GM19324 (cell line): ENCODE measurements at regions not wholly inside any gene's neighbourhood (a gene's known extent, or its start where the extent isn't known, plus 50 kb on each side); places are given as distances from the start of the nearest gene placed in this dataset.

Source experiments
- ATAC-seq: cut with Tn5 transposase; IDR thresholded peaks from one replicate; pipeline ENCODE4 v1.9.1; 2021; ENCODE audit warnings: mild to moderate bottlenecking, moderate library complexity; ENCODE audit not compliant: unreplicated experiment, low FRiP score

DNA sequence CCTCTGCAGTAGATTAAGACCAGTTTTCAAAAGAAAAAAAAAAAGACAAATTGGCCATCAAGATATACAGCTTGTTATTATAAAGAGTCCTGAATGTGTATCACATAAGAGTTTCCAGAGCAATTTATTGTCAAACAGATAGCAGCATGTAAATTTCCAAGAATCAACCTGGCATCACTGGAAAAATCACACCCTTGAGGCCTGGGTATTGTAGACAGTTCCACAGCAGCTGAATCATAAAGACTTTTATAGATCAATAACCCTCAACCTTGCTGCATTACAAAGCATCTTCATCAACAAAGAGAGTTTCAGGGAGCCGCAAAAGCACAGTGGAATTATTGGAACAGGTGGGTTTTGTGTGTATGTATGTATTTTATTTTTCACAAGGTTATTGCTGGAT lies 94.6 kb upstream of the LRIG3 start:
- ATAC-seq: no peak

GRCh38 chr12:59010941-59011340 lies 90.6 kb upstream of the LRIG3 start:
- no peak for ATAC-seq

- ATAC-seq: no peak
Measured at GRCh38 chr12:59010118-59010517, 89.8 kb upstream of the LRIG3 start.

DNA sequence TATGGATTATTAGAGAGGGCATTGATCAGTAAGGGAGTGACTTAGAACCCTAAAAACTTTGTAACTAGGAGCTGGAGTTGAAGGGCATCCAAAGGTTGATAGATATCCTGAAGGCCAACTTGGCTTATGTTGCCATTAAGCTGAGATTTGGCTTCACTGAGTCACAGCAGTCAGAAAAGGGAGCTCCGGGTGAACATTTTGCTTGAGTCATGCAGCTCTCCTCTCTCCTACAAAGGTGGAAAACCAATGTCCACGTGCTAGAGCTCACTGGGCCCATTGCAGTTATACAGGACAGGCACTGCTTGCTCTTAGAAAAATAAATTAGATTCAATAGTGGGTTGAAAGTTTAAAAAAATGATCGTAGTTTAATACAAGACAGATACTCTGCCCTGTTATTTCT lies 87.3 kb upstream of the LRIG3 start:
- ATAC-seq: no peak

DNA sequence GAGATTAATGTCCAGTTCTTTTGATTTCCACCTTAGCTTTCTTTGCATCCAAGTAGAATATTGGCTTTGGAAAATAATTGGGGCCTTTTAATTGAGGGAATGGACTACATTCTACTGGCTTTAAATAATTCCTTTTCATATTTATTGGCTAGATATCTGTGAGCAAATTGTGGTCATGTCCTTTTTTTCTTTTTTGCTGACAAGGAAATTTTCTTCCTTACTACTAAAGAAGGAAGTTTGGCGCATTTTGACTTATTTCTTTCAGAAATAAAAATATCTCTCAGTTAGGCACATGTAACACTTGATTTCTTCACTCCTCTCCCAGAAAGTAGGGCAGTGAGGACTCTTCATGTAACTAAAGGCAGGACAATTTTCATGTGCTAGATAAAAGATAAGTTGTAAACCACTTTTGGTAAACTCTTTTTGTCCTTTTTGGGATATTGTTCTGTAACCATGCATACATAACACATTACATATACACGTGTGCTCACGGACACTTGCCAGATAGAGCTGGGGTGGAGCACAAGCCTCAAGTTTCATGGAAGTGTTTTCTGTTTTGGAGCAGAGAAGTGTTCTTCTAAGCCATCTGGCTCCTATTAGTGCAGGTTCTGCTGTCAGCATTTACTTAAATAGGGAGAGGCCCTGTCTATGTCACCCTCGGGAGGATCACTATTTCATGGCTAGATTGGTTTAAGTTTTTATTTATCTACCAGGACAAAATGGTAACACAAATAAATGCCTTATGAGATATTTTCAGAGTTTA lies 85.1 kb upstream of the LRIG3 start:
- no peak for ATAC-seq

- ATAC-seq: no peak
Measured at GRCh38 chr12:59004456-59004855, 84.2 kb upstream of the LRIG3 start.

- no peak for ATAC-seq
Measured at GRCh38 chr12:58995666-58996363, 75.5 kb upstream of the LRIG3 start.

DNA sequence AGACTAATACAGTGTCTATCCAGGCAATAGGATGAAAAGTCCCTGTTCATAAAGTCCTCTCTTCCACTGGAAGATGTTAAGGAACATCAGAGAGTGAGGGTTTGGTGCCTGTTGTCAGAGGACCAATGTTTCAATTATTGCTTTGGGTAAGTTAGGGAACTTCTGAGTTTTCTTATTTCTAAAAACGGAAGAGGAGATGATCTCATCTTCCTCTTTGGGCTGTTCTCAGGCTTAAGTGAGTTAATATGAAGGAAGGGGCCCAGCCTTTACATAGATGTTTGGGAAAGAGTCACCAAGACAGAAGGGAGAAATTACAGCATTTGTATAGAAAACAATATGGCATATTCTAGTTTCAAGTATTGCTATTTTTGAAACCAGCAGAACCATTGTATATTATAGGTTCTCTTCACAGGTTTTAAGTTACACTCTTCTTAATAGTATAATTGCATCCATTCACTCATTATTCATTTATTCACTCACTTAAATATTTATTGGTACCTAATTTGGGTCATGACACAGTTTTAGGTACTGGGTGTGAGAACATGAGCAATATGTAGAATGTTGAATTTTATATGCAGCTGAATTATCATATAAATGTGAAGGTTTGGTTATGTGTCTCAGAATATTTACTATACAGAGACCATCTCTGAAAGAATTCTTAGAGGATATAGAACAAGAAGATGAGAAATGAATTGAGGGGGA lies 68.5 kb upstream of the LRIG3 start:
- no peak for ATAC-seq

GRCh38 chr12:58981961-58982360 lies 61.7 kb upstream of the LRIG3 start:
- no peak for ATAC-seq

DNA sequence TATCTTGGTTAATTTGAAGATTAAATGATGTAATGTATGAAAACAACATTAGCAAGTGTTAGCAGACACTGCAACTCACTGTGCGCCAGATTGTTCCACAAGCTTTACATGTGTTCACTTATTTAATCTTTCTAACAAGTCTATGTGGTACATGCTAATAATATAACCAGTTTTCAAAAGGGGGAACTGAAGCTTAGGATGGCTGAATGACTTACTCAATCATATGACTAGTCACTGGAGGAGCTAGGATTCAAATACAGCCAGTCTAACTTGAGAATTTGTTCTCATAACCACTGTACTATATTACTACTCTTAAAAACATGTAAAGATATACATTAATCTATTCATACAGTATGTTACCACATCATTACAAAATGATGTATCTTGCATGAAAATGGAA lies 60.5 kb upstream of the LRIG3 start:
- ATAC-seq: no peak

- ATAC-seq: no peak
Measured at GRCh38 chr12:58978717-58979116, 58.4 kb upstream of the LRIG3 start.

- ATAC-seq: no peak
Measured at GRCh38 chr12:58977476-58977875, 57.2 kb upstream of the LRIG3 start.

- no peak for ATAC-seq
Measured at GRCh38 chr12:58976146-58976545, 55.8 kb upstream of the LRIG3 start.
